Kidney glomerular epithelial cell (primary cell): ENCODE measurements at regions not wholly inside any gene's neighbourhood (a gene's known extent, or its start where the extent isn't known, plus 50 kb on each side); places are given as distances from the start of the nearest gene placed in this dataset.
A peak's percentile ranks its signal among the peaks of the same experiment; 100 is the strongest.

Experiments used
- DNase-seq: peaks from one replicate; lab custom pipeline; 2025; lab: John Stamatoyannopoulos, UW

DNA sequence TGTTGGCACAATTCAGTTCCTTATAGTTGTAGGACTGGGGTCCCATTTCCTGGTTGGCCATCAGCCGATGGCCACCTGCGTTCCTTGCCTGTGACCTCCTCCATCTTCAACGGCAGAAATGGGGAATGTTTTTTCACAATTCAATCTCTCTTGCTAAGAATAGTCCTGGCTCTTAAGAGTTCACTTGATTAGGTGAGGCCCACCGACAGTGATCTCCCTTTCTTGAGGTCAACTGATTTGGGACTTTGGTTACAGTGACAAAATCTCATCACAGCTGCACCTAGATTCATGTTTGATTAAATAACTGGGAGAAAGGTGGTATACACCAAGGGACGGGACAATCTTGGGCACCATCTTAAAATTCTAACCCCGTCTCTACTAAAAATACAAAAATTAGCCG, 139.1 kb upstream of the DTNBP1 start:
- no peak for DNase-seq

DNA sequence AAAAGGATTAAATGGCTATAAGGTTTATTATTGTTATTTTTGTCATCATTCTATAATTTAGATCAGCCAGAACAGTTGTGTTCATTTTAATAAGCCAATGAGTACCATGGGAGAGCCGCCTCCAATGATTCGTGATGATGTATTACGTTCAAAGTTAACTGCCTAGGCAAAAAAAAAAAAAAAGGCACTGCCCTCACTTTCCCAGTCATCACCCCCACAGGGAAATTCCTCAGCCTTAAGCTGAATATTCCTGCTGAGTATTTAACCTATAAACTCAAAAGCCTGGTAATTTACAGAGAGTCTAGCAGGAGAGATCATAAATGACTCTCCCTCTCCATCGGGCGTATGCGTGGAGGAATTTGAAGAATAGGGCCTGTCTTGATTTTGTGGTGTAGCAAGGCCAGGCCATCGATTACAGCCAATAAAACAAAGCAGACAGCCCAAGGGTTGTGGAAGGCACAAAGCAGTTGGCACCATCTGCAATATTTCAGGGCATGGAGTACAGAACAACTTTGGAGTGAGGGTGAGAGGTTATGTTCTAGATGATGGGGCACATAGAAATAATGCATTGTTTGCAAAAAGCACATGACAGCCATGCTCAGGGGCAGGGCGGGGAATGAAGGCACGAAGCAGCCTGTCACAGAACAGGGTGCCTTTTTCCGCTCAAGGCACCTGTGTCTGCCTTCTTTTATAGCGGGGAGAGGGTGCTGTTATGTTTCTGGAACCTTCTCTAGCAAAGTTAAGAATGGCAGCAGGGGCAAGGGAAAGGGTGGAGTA, 138.2 kb upstream of the DTNBP1 start:
- DNase-seq: peak; percentile 43

DNA sequence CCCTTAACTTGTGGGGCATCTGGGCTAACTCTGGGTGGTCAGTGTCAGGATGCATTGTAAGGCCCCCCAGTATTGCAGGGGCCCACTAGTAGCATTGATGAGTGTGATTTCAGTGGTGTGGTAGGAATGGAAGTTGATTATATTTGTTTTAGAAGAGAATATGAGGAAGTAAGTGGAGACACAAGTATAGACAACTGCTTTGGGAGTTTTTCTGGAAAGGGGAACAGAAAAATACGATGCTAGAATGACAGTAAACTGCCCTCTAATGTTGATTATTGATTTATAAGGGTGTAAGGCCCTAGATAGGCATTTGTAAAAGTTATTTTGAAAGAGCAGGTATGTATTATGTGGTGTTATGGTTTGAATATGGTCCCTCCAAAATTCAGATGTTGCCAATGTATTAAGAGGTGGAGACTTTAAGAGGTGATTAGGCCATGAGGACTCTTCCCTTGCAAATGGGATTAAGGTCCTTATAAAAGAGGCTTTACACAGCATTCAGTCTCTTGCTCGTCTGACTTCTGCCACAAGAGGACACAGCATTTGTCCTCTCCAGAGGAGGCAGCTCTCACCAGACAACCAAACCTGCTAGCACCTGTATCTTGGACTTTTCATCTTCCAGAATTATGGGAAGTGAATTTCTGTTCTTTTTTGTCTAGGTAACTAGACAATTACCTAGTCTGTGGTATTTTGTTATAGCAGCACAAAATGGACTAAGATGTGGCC, 135.9 kb upstream of the DTNBP1 start:
- DNase-seq: no peak

DNA sequence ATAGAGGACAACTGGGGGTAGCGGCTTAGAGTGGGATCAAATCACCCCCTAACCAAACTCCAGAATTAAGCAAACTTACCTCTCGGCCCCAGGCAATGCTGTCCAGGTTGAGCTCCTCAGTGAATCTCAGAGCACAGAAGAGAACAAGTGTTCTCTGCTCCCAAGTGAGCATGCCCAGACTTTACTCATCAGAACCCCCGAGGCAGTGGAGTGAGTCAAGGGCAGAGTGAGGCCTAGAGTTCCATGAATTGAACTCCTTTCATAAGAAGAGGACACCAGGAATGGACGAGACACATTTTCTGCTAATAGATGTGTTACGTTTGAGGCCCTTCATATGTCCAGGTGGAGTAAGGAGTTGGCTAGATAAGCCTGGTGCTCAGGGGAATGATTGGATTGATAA, 134.0 kb upstream of the DTNBP1 start:
- DNase-seq: no peak

DNA sequence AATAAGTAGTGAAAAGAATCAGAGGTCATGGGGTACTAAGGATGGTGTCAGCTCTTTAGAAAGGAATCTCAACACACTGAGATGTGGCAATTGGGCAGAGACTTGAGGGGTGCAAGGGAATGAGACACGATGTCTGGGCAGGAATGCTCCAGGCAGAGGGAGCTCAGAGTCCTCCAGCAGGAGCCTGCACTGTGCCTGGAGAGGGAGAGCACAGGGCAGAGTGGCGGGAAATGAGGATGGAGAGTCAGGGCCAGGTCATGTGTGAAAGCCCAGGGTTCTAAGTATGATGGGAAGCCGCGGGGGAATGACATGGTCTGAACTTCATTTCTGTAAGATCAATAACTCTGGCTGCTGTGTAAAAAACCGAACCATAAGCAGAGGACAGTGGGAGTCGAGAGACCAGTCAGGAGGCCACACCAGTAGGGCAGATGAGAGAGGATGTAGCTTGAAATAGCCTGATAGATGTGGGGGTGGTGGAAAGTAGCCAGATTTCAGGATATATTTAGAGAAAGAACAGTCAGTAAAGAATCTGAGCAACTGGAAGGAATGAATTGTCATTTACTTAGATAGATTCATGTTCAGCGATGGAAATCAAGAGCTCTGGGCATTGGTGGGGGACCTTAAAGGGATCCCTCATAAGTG, 133.4 kb upstream of the DTNBP1 start:
- no peak for DNase-seq

DNA sequence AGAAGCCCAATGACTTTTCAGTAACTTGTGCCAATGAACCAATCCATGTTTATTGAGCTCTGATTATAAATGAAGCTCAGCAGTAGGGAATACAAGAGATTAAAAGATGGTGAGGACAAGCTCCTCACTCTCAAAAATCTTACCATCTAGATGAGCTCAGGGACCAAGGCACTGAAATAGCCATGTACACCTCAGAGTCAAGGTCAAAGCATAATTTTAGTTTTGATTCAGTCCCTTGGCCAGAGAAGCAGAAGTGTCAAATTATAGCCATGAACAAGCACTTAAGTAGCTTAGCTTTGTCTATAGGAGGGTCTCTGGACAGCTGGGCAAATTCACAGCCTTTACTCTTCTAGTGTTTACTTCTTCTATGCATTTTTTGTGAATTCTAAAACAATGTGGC, 131.0 kb upstream of the DTNBP1 start:
- no peak for DNase-seq

DNA sequence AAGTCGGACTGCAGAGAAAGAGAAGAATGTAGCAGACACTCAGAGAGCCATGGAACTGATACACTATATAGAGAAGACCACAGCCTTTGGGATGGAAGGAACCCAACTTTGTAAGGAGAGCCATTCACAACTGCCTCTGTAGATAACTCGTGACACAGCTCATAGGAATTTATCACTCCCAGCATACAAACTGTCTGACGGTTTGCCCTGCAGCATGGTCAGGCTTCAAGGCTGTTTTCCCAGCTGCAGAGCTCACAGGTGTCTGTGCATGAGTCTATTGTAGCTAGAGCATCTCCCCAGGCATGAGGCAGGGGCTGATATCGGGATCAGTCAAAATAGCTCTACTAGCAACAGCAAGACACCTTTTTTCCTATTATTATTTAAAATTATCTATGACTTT, 130.5 kb upstream of the DTNBP1 start:
- peak; percentile 74 for DNase-seq

DNA sequence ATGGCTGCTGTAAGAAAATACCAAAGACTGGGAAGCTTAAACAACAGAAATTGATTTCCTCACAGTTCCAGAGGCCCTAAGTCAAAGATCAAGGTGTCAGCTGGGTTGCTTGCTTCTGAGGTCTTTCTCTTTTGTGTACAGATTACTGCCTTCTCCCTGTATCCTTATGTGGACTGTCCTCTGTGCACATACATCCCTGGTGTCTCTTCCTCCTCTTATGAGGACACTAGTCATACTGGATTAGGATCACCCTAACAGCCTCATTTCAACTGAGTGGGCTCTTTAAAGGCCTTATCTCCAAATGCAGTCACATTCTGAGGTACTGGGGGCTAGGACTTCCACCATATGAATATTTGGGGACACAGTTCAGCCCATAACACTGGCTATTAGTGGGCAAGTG, 130.0 kb upstream of the DTNBP1 start:
- DNase-seq: no peak

DNA sequence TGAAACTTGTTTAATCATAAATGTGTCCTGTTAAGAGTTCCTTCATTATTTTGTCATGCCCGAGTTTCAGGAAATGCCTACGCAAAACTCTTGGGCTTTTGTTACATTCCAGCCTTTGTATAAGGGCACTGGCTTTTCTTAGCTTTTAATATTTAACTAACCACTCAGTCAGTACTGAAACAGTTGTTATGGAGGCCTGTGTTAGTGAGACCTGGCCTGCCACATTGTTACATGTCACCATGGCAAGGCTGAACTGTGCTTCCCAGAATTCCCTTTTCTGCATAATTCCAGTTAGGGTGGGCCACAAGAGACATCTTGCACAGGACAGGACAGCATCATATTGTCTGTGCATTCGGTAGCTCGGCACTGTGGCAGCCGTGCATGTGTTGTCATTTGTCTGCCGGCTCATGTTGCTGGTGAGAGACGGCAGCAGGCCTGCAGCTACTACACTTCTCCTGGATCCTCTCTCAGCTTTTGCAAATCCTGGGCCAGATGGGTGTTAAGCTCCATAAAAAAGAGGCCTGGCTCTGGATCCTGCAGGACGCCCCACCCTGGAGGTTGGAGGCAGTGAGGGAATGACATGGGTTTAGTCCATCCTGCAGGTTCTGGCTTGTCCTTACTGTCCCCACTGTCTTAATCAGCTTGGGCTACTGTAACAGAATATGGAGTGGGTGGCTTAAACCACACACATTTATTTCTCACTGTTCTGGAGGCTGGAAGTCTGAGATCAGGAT, 128.8 kb upstream of the DTNBP1 start:
- peak; percentile 63 for DNase-seq

DNA sequence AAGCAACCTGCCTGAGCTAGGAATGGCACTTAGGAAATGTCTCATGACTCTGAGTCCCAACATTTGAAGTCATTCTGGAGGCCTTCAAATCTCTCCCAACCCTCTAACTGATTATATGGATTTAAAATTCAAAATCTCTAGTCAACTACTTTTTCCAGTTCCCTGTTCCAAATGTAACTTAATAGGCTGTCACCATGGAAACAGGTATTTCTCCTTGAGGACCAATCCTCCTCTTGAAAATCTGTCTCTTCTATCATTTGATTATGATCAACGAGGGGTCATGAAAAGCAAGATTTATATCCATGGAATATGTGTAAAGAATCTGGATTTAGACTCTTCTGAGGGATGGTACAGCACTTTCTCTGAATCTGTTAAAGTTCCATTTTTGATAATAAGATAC, 127.3 kb upstream of the DTNBP1 start:
- no peak for DNase-seq

DNA sequence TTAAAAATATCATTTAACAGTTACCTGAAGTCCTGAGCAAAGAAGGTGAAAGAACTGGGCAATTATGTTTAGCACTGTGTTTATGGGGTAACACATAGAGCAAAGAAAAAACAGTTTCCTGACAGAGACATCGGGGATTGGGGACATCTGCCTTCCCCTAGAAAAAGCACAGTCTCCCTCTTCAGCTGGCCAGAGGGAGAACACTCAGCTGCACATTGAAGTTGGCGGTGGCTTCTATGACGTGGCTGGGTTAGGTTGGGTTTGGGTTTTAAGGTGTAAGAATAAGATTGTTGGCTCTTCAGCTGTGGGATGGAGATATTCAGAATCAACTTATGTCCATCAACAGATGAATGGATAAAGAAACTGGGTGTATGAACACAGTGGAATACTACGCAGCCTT, 124.0 kb upstream of the DTNBP1 start:
- DNase-seq: no peak

DNA sequence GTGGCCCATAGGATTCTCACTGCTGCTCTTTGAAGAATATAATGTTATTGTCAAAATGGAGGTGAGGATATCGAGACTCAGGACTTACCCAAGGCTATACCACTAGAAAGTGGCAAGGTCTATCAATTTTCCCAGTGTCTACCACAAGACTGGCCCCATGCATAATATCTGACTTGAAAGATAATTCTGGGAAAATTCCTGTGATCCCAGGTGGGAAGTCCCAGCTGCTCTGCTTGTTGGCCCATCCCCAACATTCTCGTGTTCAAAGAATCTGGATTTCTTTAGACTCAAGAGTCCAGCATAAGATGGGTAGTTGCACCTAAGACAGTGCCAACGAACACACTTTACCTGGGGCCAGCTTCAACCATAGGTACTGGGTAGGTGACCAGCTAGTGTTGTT, 120.7 kb upstream of the DTNBP1 start:
- DNase-seq: no peak

DNA sequence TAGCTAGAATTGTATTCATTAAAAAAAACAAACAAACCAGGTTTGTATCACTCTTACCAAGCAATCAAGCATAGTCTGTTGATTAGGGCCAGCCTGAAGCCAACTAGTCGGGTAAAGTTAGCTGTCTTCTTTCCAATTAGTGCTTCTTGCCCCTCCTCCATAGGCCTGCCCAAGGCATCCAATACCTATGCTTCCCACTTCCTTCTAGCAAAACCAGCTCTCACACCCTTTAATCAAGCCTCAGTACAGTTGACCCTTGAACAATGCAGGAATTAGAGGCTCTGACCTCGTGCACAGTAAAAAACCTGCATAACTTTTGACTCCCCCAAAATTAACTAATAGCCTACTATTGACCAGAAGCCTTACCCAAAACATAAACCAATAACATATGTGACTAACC, 119.1 kb upstream of the DTNBP1 start:
- DNase-seq: no peak

DNA sequence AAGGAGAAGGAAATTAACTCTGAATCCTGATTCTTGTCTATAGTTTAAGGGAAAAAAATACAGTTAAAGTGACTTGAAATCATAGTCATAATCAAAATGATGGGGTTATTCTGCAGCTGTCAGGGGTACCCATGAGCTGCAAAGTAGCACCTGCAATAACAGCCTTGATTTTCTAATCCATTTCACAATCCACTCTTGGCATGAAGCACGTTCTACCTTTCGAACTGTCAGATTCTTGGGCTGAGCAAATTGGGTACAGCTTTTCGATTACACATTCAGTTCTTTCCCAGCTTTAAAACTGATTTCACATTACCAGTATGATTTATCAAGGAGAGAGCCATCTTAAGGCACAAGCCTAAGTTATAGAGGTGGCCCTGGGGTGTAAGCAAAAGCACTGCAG, 118.5 kb upstream of the DTNBP1 start:
- DNase-seq: no peak

DNA sequence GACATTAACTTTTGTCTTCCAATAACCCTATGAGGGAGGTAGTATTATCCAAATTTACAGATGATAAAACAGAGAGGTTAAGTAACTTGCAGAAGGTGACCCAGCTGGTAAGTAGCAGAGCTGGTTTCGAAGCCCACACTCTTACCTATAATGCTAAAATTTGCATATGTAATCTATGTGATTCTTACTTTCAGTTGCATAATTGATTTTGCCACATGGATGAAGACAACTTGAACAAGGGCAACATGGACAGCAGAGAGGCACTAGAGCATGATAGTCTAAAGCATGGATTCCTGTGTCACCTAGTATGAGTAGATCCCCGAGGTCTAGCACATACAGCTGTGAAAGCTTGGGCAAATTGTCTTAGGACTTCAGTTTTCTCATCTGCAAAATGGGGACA, 117.6 kb upstream of the DTNBP1 start:
- DNase-seq: no peak

DNA sequence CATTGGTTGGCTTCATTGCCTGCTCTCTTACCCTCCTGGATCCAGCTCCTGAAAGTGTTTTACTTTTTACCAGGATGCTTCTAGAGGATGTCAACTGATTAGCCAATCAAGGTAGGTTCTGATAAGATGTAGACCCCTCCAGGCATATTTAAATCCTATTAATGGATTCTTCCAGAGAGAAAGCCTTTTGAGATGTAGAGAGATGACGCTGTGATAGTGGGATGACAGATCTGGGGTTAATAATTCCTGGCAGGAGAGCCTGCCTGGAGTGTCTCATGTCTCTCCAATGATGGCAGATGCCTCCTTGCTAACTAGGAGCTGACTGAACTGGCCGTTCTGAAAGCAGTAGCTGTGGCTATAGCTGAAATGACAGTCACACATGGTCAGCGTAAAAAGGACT, 116.9 kb upstream of the DTNBP1 start:
- DNase-seq: no peak

DNA sequence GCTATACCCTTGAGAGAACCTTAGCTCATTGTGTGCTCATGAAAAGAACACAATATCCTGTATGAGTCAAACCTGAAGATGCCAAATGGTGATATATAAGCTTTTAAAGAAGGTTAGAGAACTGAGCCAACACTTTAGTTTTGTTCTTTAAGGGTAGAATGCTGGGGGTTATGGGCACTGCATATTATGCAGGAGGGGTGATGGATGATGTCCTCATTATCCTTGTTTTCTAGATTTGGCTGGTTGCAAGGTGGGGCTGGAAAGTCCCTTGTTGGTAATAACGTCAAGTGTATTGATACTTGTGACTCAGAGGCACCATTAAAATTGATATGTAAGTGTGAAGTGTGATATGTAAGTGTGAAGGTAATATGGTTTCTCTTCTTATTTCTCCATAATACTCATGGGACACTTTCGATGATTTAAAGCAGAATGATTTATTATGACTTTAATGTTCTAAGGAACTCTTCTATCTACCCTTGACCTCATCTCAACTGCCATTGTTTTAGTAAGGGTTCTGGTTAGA, 113.7 kb upstream of the DTNBP1 start:
- DNase-seq: no peak

DNA sequence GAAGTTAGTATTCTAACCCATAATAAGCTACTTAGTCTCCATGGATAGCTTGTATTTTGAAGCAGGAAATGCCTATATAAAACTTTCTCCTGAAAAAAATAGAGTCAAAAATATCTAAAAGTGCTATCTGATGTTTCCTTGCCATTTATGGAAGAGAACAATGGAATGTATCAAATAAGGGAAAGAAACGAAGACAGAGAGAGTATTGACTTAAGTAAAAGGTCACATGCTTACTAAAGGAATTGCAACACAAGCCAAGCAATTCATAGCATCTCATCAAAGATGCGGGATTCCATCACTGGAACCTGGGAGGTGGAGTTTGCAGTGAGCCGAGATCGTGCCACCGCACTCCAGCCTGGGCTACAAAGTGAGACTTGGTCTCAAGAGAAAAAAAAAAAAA, 112.9 kb upstream of the DTNBP1 start:
- DNase-seq: no peak

DNA sequence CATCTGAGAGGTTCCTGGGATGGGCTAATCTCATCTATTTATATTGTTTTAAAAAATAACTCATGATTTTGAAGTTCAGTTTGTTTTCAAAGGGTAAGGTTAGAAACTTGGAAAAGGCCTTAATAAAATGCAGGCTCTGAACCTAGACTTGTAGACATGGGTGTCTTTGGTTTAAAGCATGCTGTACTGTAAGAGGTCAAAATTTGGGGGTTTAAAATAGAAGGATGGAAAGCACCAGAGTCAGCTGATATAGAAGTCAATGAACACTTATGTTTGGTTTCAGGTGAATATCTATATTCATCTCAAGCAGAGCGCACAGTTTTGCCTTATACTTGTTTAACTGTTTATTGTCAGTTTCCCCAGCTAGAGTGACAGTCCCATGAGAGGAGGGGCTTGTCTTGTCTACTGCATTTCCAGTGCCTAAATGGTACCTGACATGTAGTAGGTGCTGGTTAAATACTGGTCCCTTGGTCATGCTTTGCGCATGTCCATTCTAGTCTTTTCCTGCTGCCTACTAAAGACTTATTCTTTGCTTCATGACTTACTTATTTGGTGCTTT, 112.3 kb upstream of the DTNBP1 start:
- DNase-seq: no peak

DNA sequence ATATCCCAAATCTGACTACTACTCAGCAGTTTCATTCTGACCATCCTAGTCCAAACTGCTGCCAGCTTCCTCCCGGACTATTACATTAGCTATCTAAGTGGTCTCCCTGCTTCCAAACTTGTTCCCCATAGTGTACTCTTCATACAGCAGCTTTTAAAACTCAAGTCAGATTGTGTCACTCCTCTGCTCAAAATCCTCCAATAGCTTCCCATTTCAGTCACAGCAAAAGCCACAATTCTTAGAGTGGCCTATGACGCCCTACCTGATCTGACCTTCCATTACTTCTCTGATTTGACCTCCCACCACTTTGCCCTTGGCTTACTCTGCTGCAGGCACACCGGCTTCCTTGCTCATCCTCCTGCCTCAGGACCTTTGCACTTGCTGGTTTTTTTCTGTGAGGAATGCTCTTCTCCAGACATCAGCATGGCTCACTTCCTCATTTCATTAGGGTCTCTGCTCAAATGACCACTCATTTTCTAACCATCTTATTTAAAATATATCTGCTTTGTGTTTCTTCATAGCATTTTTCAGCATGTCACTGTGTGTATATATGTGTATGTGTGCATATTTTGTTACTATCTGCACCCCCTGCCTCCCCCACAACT, 111.1 kb upstream of the DTNBP1 start:
- no peak for DNase-seq

DNA sequence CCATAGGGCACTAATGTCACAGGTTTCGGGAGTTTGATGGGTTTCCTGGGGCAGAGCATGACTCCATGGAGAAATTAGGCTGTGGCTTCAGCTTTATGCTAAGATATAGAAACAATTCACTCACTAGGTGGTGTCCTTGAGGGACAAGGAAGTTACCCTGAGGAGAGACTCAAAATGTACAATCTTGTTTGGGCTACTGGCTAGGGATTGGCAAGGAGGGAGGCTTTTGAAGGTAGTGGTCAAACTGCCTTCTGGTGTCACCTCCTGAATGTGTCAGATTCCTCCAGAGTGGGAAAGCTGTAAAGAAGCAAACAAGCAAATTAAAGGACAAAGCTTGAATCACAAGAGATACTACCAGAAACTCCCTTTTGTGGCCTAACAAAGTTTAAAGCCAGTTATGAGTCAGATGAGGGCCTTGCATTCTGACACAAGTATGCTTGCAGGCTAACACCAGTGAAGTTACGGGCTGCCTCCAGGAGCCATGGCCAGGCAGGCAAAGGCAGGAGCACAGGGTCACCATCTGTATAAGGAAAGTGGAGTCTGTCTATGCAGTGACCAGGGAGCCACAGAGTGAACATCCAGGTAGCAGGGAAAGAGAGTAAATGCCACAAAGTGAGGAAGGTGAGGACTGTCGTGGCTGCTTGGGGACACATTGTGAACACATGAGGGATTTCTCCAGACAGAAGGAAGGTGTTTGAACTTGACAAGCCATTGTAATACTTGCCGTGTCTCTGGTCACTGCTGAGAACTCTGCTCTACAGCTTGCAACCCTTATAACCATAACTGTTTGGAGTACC, 107.7 kb upstream of the DTNBP1 start:
- DNase-seq: peak; percentile 10
